ENCODE measurements at regions not wholly inside any gene's neighbourhood (a gene's known extent, or its start where the extent isn't known, plus 50 kb on each side); places are given as distances from the start of the nearest gene placed in this dataset.

- ATAC-seq (no peak), FAIRE-seq (no peak), DNase-seq (ENCODE audit: extremely low read depth in 1 of 4, low spot score in 3 of 4) (no peak)
- no peak overlapping the region for H2AFZ ChIP-seq (ENCODE audit: low read depth, low read length)
- CTCF ChIA-PET (ENCODE audit: low intra/inter-chr PET ratio): no interaction called here
- H3K4me1 ChIP-seq (replicated peaks in 1 of 2; ENCODE audit: control insufficient read depth in 2 of 2, insufficient read depth in 2 of 2, low read length in 2 of 2): no peaks in the 10 kb centered on the region
- H4K20me1 ChIP-seq (replicated peaks; ENCODE audit: control insufficient read depth, insufficient read depth, low read length): no peaks in the 10 kb centered on the region
- H3K4me2 ChIP-seq (ENCODE audit: insufficient read depth, low read length): no peak overlapping the region
- no peaks in the 10 kb centered on the region for H3K9me3 ChIP-seq (replicated peaks; ENCODE audit: control insufficient read depth, insufficient read depth, low read depth, low read length)
- 12% methylated on average over 6 of the region's 6 CpGs for WGBS (ENCODE audit: insufficient coverage, low coverage, missing lambda C conversion rate)
- H3K4me3 ChIP-seq: no peak overlapping the region
- no peaks in the 10 kb centered on the region for H3K9me1 ChIP-seq (ENCODE audit: control insufficient read depth, insufficient read depth, low read length)
- no peak overlapping the region for H3K9ac ChIP-seq (ENCODE audit: insufficient read depth in 1 of 2, low read depth in 2 of 2, low read length in 2 of 2)
- POLR2A ChIA-PET: no interaction called here
- intact Hi-C loops (cut with micrococcal nuclease) (no loop called here), in situ Hi-C loops (cut with MboI) (no loop called here)
- no peak for TF ChIP-seq HDAC3 (IDR thresholded peaks at IDR 0.05; ENCODE audit: borderline replicate concordance, partially characterized antibody)
- no peak for TF ChIP-seq SNRNP70 (optimal IDR thresholded peaks at IDR 0.05; ENCODE audit: low read depth, low read length)
- no peak for TF ChIP-seq PKNOX1 (IDR thresholded peaks at IDR 0.05)
- TF ChIP-seq CHD4 (IDR thresholded peaks at IDR 0.05; ENCODE audit: insufficient read depth, insufficient replicate concordance, low read depth, low read length, poor library complexity, severe bottlenecking): no peak
- TF ChIP-seq ELF4 (CRISPR knock-in tag; IDR thresholded peaks at IDR 0.05): no peak
- TF ChIP-seq ZKSCAN3 (CRISPR knock-in tag; IDR thresholded peaks at IDR 0.05): no peak
- no peak for TF ChIP-seq PHB (CRISPR knock-in tag; IDR thresholded peaks at IDR 0.05)
- TF ChIP-seq BHLHE40 (IDR thresholded peaks at IDR 0.05; ENCODE audit: low read length): no peak
- TF ChIP-seq TAF15 (IDR thresholded peaks at IDR 0.05; ENCODE audit: low read depth, low read length): no peak
- TF ChIP-seq PHF20 (IDR thresholded peaks at IDR 0.05; ENCODE audit: partially characterized antibody): no peak
- no peak for TF ChIP-seq LEF1 (IDR thresholded peaks at IDR 0.05)
- TF ChIP-seq HNRNPLL (IDR thresholded peaks at IDR 0.05; ENCODE audit: low read depth, low read length, poor library complexity, severe bottlenecking): no peak
- no peak for TF ChIP-seq ZNF124 (CRISPR knock-in tag; IDR thresholded peaks at IDR 0.05)
- TF ChIP-seq TRIM28 (IDR thresholded peaks at IDR 0.05): no peak
- TF ChIP-seq PBX2 (CRISPR knock-in tag; IDR thresholded peaks at IDR 0.05; ENCODE audit: low read depth): no peak
- no peak for TF ChIP-seq PBX2 (tag; conservative IDR thresholded peaks at IDR 0.05; ENCODE audit: low read depth)
- TF ChIP-seq, protein P1, sequence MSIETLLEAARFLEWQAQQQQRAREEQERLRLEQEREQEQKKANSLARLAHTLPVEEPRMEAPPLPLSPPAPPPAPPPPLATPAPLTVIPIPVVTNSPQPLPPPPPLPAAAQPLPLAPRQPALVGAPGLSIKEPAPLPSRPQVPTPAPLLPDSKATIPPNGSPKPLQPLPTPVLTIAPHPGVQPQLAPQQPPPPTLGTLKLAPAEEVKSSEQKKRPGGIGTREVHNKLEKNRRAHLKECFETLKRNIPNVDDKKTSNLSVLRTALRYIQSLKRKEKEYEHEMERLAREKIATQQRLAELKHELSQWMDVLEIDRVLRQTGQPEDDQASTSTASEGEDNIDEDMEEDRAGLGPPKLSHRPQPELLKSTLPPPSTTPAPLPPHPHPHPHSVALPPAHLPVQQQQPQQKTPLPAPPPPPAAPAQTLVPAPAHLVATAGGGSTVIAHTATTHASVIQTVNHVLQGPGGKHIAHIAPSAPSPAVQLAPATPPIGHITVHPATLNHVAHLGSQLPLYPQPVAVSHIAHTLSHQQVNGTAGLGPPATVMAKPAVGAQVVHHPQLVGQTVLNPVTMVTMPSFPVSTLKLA (conservative IDR thresholded peaks at IDR 0.05): no peak
- TF ChIP-seq PCBP2 (IDR thresholded peaks at IDR 0.05; ENCODE audit: low read depth, low read length, poor library complexity, severe bottlenecking): no peak
- H3K27me3 ChIP-seq (ENCODE audit: control insufficient read depth in 2 of 2, insufficient read depth in 2 of 2, low read length in 2 of 2): 0 out of 5 replicates have a peak, but pooled peaks cover 0 to 10% of the 10 kb centered on the region in 2 experiments
- H3K27ac ChIP-seq (ENCODE audit: extremely low read depth, low read depth, low read length): no peak overlapping the region
- H3K36me3 ChIP-seq (ENCODE audit: control insufficient read depth, insufficient read depth, low read length): no peaks in the 10 kb centered on the region
- no TSS peak for BruUV-seq (replicated peaks)
- no peaks in the 10 kb centered on the region for H3K79me2 ChIP-seq (ENCODE audit: control insufficient read depth, insufficient read depth, low read length)
Observed at GRCh38 chr2:15116830-15117229, 444.3 kb downstream of the NBAS start.

All from K562 (cell line).